22Rv1 (cell line): ENCODE measurements at regions not wholly inside any gene's neighbourhood (a gene's known extent, or its start where the extent isn't known, plus 50 kb on each side); places are given as distances from the start of the nearest gene placed in this dataset.

Experiments
- H3K27ac ChIP-seq: fragments of 450-650 bp; 2 replicates; pipeline ENCODE4 v1.5.1; 2017
- ZFX ChIP-seq: fragments of 450-650 bp; IDR thresholded peaks from 2 replicates; pipeline ENCODE4 v1.6.1; 2017; ENCODE audit warnings: antibody characterized with exemption, borderline replicate concordance
- TF ChIP-seq, protein P1 (sequence below): fragments of 450-650 bp; IDR thresholded peaks from 2 replicates; pipeline ENCODE4 v1.5.1; 2017; ENCODE audit warnings: mild to moderate bottlenecking

- no peak overlapping the region for H3K27ac ChIP-seq
- TF ChIP-seq ZFX: no peak
- TF ChIP-seq, protein P1, sequence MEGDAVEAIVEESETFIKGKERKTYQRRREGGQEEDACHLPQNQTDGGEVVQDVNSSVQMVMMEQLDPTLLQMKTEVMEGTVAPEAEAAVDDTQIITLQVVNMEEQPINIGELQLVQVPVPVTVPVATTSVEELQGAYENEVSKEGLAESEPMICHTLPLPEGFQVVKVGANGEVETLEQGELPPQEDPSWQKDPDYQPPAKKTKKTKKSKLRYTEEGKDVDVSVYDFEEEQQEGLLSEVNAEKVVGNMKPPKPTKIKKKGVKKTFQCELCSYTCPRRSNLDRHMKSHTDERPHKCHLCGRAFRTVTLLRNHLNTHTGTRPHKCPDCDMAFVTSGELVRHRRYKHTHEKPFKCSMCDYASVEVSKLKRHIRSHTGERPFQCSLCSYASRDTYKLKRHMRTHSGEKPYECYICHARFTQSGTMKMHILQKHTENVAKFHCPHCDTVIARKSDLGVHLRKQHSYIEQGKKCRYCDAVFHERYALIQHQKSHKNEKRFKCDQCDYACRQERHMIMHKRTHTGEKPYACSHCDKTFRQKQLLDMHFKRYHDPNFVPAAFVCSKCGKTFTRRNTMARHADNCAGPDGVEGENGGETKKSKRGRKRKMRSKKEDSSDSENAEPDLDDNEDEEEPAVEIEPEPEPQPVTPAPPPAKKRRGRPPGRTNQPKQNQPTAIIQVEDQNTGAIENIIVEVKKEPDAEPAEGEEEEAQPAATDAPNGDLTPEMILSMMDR: no peak
Measured at GRCh38 chr1:230577537-230577936, 64.7 kb upstream of the COG2 start.

GRCh38 chr1:230575886-230576500 is 66.3 kb upstream of the COG2 start:
- H3K27ac ChIP-seq: no peak overlapping the region
- TF ChIP-seq, protein P1: no peak
- no peak for TF ChIP-seq ZFX

GRCh38 chr1:230574502-230574901 is 67.8 kb upstream of the COG2 start:
- TF ChIP-seq, protein P1: no peak
- TF ChIP-seq ZFX: no peak
- no peak overlapping the region for H3K27ac ChIP-seq

- H3K27ac ChIP-seq: no peak overlapping the region
- TF ChIP-seq, protein P1: no peak
- TF ChIP-seq ZFX: no peak
Measured at GRCh38 chr1:230573658-230574057, 68.6 kb upstream of the COG2 start.

DNA sequence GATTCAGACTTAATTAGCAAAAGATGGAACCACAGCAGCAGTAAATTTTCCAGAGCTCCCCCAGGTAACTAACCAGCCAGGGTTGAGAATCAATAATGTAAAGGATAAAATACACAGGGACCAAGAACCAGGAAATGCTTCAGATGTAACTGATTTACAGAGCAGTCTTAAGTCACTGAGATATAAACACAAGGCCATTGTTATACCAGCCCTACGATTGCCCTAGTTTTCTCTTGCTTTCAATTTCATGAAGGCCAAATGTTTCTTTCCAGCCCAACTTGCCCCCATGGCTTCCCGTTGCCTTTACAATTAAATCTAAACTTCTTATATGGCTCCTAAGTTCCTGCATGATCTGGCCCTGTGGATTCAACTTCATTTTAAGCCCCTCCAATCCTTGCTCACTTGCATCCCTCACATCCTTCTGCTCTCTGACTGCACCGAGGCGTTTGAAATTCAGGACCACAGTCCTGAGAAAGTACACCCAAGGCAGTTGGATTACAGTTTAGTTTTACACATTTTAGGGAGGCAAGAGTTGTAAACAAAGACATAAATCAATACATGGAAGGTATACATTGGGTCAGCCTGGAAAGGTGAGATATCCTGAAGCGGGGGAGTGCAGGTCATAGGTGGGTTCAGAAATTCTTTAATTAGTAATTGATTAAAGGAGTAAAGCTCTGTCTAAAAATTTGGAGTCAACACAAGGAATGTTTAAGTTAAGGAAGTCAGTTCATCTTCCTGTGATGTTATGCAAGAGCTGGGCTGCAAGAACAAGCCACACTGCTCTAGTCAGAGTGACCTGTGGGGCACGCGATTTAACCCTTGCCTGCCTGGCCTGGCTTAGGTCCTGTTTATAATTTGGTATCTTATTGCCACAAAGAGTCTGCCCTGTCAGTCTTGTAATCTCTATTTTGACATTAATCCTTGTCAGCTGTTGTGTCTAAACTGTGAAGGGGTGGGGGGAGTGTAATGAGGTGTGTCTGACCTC is 69.9 kb upstream of the COG2 start:
- TF ChIP-seq, protein P1: no peak
- TF ChIP-seq ZFX: no peak
- no peak overlapping the region for H3K27ac ChIP-seq

GRCh38 chr1:230570724-230571360 is 71.4 kb upstream of the COG2 start:
- H3K27ac ChIP-seq: no peak overlapping the region
- TF ChIP-seq, protein P1: no peak
- no peak for TF ChIP-seq ZFX
